H4 (cell line): ENCODE measurements at regions not wholly inside any gene's neighbourhood (a gene's known extent, or its start where the extent isn't known, plus 50 kb on each side); places are given as distances from the start of the nearest gene placed in this dataset.

Experiments used
- DNase-seq: peaks from one replicate; pipeline ENCODE4 v3.0.0-alpha.2; 2015; ENCODE audit warnings: low spot score

- DNase-seq = no peak
These were observed 57.5 kb downstream of the OSR1 start for GRCh38 chr2:19300961-19301360.

GRCh38 chr2:19299522-19299921 is 58.9 kb downstream of the OSR1 start:
- no peak for DNase-seq

- DNase-seq = peak; percentile 21
These were observed 59.4 kb downstream of the OSR1 start for GRCh38 chr2:19299032-19299431.

- no peak for DNase-seq
These were observed 60.7 kb downstream of the OSR1 start for GRCh38 chr2:19297716-19298115.

- no peak for DNase-seq
These were observed 62.4 kb downstream of the OSR1 start for GRCh38 chr2:19295998-19296502.

GRCh38 chr2:19292007-19292406 is 66.4 kb downstream of the OSR1 start:
- no peak for DNase-seq

- no peak for DNase-seq
These were observed 70.1 kb downstream of the OSR1 start for GRCh38 chr2:19288291-19288690.

GRCh38 chr2:19287324-19287723 is 71.1 kb downstream of the OSR1 start:
- no peak for DNase-seq

- no peak for DNase-seq
These were observed 76.1 kb downstream of the OSR1 start for GRCh38 chr2:19282305-19282704.

- no peak for DNase-seq
These were observed 84.0 kb downstream of the OSR1 start for GRCh38 chr2:19274439-19274838.

GRCh38 chr2:19272941-19273470 is 85.4 kb downstream of the OSR1 start:
- DNase-seq = no peak

- DNase-seq = no peak
These were observed 86.4 kb downstream of the OSR1 start for GRCh38 chr2:19272039-19272438.

- DNase-seq = no peak
These were observed 93.6 kb downstream of the OSR1 start for GRCh38 chr2:19264852-19265251.

- no peak for DNase-seq
These were observed 96.3 kb downstream of the OSR1 start for GRCh38 chr2:19262150-19262549.

- no peak for DNase-seq
These were observed 97.4 kb downstream of the OSR1 start for GRCh38 chr2:19261061-19261460.

- DNase-seq = peak; percentile 39
These were observed 102.3 kb downstream of the OSR1 start for GRCh38 chr2:19256121-19256601.

- DNase-seq = no peak
These were observed 102.9 kb downstream of the OSR1 start for GRCh38 chr2:19255481-19255880.

GRCh38 chr2:19251554-19251953 is 106.9 kb downstream of the OSR1 start:
- DNase-seq = no peak

- DNase-seq = no peak
These were observed 107.5 kb downstream of the OSR1 start for GRCh38 chr2:19250906-19251305.

GRCh38 chr2:19247186-19247585 is 111.2 kb downstream of the OSR1 start:
- no peak for DNase-seq

- DNase-seq = no peak
These were observed 111.9 kb downstream of the OSR1 start for GRCh38 chr2:19246496-19246895.

GRCh38 chr2:19244460-19245363 is 113.7 kb downstream of the OSR1 start:
- no peak for DNase-seq

GRCh38 chr2:19238440-19239060 is 119.9 kb downstream of the OSR1 start:
- DNase-seq = no peak
